ENCODE measurements at regions not wholly inside any gene's neighbourhood (a gene's known extent, or its start where the extent isn't known, plus 50 kb on each side); places are given as distances from the start of the nearest gene placed in this dataset.

GRCh38 chr21:35198982-35199732 is 150.1 kb upstream of the RUNX1 start:
- TF ChIP-seq, protein P1, sequence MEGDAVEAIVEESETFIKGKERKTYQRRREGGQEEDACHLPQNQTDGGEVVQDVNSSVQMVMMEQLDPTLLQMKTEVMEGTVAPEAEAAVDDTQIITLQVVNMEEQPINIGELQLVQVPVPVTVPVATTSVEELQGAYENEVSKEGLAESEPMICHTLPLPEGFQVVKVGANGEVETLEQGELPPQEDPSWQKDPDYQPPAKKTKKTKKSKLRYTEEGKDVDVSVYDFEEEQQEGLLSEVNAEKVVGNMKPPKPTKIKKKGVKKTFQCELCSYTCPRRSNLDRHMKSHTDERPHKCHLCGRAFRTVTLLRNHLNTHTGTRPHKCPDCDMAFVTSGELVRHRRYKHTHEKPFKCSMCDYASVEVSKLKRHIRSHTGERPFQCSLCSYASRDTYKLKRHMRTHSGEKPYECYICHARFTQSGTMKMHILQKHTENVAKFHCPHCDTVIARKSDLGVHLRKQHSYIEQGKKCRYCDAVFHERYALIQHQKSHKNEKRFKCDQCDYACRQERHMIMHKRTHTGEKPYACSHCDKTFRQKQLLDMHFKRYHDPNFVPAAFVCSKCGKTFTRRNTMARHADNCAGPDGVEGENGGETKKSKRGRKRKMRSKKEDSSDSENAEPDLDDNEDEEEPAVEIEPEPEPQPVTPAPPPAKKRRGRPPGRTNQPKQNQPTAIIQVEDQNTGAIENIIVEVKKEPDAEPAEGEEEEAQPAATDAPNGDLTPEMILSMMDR (IDR thresholded peaks at IDR 0.05; ENCODE audit: low read depth, low read length, poor library complexity, severe bottlenecking): no peak
- no peak for TF ChIP-seq EZH2phosphoT487 (IDR thresholded peaks at IDR 0.05; ENCODE audit: borderline replicate concordance, low read length)

All from DOHH2 (cell line).